ENCODE measurements at regions not wholly inside any gene's neighbourhood (a gene's known extent, or its start where the extent isn't known, plus 50 kb on each side); places are given as distances from the start of the nearest gene placed in this dataset.

- no peak overlapping the region for H2AFZ ChIP-seq (ENCODE audit: low read length)
- H3K23ac ChIP-seq (ENCODE audit: insufficient read length), result no peak overlapping the region
- no peak overlapping the region for H2AK5ac ChIP-seq (ENCODE audit: low read depth, low read length)
- H4K8ac ChIP-seq (ENCODE audit: extremely low read depth, insufficient read depth, low read length), result no peak overlapping the region
- no peak overlapping the region for H2BK12ac ChIP-seq (ENCODE audit: low read depth, low read length)
- no peaks in the 10 kb centered on the region for H3K23me2 ChIP-seq (ENCODE audit: low read depth, low read length)
- no peak overlapping the region for H3K9ac ChIP-seq (replicated peaks in 1 of 4; ENCODE audit: extremely low read depth in 1 of 4, low read depth in 3 of 4, low read length in 3 of 4)
- no peak overlapping the region for H3K14ac ChIP-seq (ENCODE audit: insufficient read length)
- no peaks in the 10 kb centered on the region for H3K36me3 ChIP-seq (ENCODE audit: control insufficient read depth in 2 of 4, insufficient read depth in 4 of 4, low read length in 3 of 4)
- no peak overlapping the region for H2BK120ac ChIP-seq (replicated peaks; ENCODE audit: low read depth, low read length)
- H3K4me2 ChIP-seq (ENCODE audit: insufficient read depth in 1 of 2, low read depth in 2 of 2, low read length in 2 of 2), result no peak overlapping the region
- no peak overlapping the region for H3K56ac ChIP-seq (replicated peaks; ENCODE audit: insufficient read length, low read depth, low read length)
- H3K79me1 ChIP-seq (ENCODE audit: low read depth, low read length), result no peaks in the 10 kb centered on the region
- H4K20me1 ChIP-seq (replicated peaks in 1 of 2; ENCODE audit: control insufficient read depth in 1 of 2, insufficient read depth in 2 of 2, low read length in 2 of 2), result no peaks in the 10 kb centered on the region
- FAIRE-seq, result no peak
- no peaks in the 10 kb centered on the region for H3K27me3 ChIP-seq (replicated peaks in 1 of 4; ENCODE audit: control insufficient read depth in 3 of 4, extremely low read depth in 1 of 4, insufficient read depth in 3 of 4, low read length in 3 of 4)
- H2BK5ac ChIP-seq (ENCODE audit: low read depth, low read length), result no peak overlapping the region
- H2BK20ac ChIP-seq (ENCODE audit: low read length), result no peak overlapping the region
- WGBS, 2 experiments (ENCODE audit: extremely low coverage in 1 of 2, insufficient coverage in 1 of 2, insufficient read length in 1 of 2, insufficient replicate concordance in 2 of 2, low coverage in 1 of 2, low lambda C conversion rate in 2 of 2, missing lambda C conversion rate in 1 of 2), result 90% methylated on average over 11 of the region's 11 CpGs; no CpG with 5 or more reads in 1 of the 2 experiments
- no peak overlapping the region for H4K91ac ChIP-seq (replicated peaks; ENCODE audit: insufficient read length, low read length)
- ChIA-PET POLR2A (ENCODE audit: partially characterized antibody) (no interaction called here), CTCF (ENCODE audit: partially characterized antibody) (interaction anchor here (1.0 kb wide), 1 partner anchor 252 kb away, joined by 4 read pairs; no protein-coding TSS in a partner anchor)
- no peak overlapping the region for H3K4ac ChIP-seq (replicated peaks; ENCODE audit: insufficient read length, low read depth, low read length)
- no peak overlapping the region for H3K18ac ChIP-seq (ENCODE audit: extremely low read depth, low read length)
- no peak overlapping the region for H3K27ac ChIP-seq (ENCODE audit: low read depth, low read length)
- peaks cover 0 to 3% (median 0%) of the 10 kb centered on the region in 4 experiments; a peak in 3 of 7 replicates for H3K4me1 ChIP-seq (replicated peaks in 1 of 4; ENCODE audit: control insufficient read depth in 3 of 4, insufficient read depth in 4 of 4, low read length in 3 of 4)
- no peaks in the 10 kb centered on the region for H3K79me2 ChIP-seq (ENCODE audit: control insufficient read depth in 1 of 2, insufficient read depth in 2 of 2, low read length in 2 of 2)
- DNase-seq (ENCODE audit: low read depth in 1 of 2, low spot score in 2 of 2), result no peak
- H3K4me3 ChIP-seq (ENCODE audit: extremely low read depth in 1 of 4, insufficient read depth in 2 of 4, low read depth in 3 of 4, low read length in 4 of 4), result no peak overlapping the region
- H4K5ac ChIP-seq (ENCODE audit: insufficient read length, low read depth, low read length), result no peak overlapping the region
- no peaks in the 10 kb centered on the region for H3K9me3 ChIP-seq (ENCODE audit: insufficient read depth in 2 of 2, low read depth in 1 of 2, low read length in 1 of 2)
- H2BK15ac ChIP-seq (ENCODE audit: low read length), result no peak overlapping the region
- no peak for TF ChIP-seq SP4 (IDR thresholded peaks at IDR 0.05; ENCODE audit: low read length)
- no peak for TF ChIP-seq CBX8 (IDR thresholded peaks at IDR 0.05; ENCODE audit: borderline replicate concordance, low read depth, low read length)
- TF ChIP-seq BRCA1 (IDR thresholded peaks at IDR 0.05; ENCODE audit: low read depth, low read length), result no peak
- TF ChIP-seq JUND (IDR thresholded peaks at IDR 0.05; ENCODE audit: low read length), result no peak
- TF ChIP-seq CTBP2 (IDR thresholded peaks at IDR 0.05; ENCODE audit: borderline replicate concordance, insufficient read depth, insufficient read length, low read length), result no peak
- no peak for TF ChIP-seq ZNF274 (IDR thresholded peaks at IDR 0.05; ENCODE audit: borderline replicate concordance, extremely low read depth, low read length)
These were observed 76.9 kb upstream of the RALGPS2 start for GRCh38 chr1:178648151-178648550.
